Keratinocyte (primary cell): ENCODE measurements at regions not wholly inside any gene's neighbourhood (a gene's known extent, or its start where the extent isn't known, plus 50 kb on each side); places are given as distances from the start of the nearest gene placed in this dataset.

ENCODE experiments used
- CTCF ChIP-seq, 3 experiments: IDR thresholded peaks in 1 of 3; conservative IDR thresholded peaks in 1 of 3; optimal IDR thresholded peaks in 1 of 3; 2 replicates in 2 of 3; 3 replicates in 1 of 3; pipeline versions ENCODE3 to v1.5.1; 2011; ENCODE audit warnings: low read length in 3 of 3, mild to moderate bottlenecking in 3 of 3, moderate library complexity in 2 of 3, control low read depth in 1 of 3, inconsistent platforms in 1 of 3; ENCODE audit not compliant: insufficient read depth in 2 of 3; ENCODE audit errors: extremely low read depth in 1 of 3
- EZH2 ChIP-seq: IDR thresholded peaks from one replicate; pipeline ENCODE4 v1.6.1; 2012; ENCODE audit warnings: inconsistent platforms, mild to moderate bottlenecking, low read length, moderate library complexity

- TF ChIP-seq CTCF (optimal IDR thresholded peaks at IDR 0.05 in 1 of 3, IDR thresholded peaks at IDR 0.05 in 1 of 3, conservative IDR thresholded peaks at IDR 0.05 in 1 of 3; ENCODE audit: extremely low read depth in 1 of 3, insufficient read depth in 2 of 3, low read length in 3 of 3) (no peak), EZH2 (no peak)
Measured at GRCh38 chr3:69646287-69647067, 92.8 kb upstream of the MITF start.
